HCT116 (cell line): ENCODE measurements at regions not wholly inside any gene's neighbourhood (a gene's known extent, or its start where the extent isn't known, plus 50 kb on each side); places are given as distances from the start of the nearest gene placed in this dataset.

ENCODE experiments used
- ATAC-seq: fragments of 200-7000 bp; cut with Tn5 transposase; 2 replicates; pipeline ENCODE4 v1.9.1; 2020; ENCODE audit warnings: mild to moderate bottlenecking, moderate library complexity
- BruUV-seq: library from RNA; stranded (reverse); fragments of 400-500 nt; replicated peaks from 2 replicates; lab custom pipeline; 2021; lab: Mats Ljungman, UMichigan
- CTCF ChIA-PET: fragments of 300-600 bp; sonication (Branson Sonifier 250); formaldehyde crosslinking; loops from one replicate; lab custom pipeline; 2021; ENCODE audit warnings: antibody characterized with exemption; lab: Charles Lee
- POLR2A ChIA-PET: fragments of 300-600, 350-600 bp; sonication (Branson Sonifier 250); formaldehyde crosslinking; loops from one replicate; lab custom pipeline; 2021; ENCODE audit warnings: antibody characterized with exemption; lab: Charles Lee
- RAD21 ChIA-PET, 2 experiments: fragments of 300-600 bp; sonication (Branson Sonifier 250); formaldehyde crosslinking; loops; one replicate each; lab custom pipeline; 2023; ENCODE audit warnings: low total read pairs in 2 of 2; ENCODE audit not compliant: uncharacterized antibody in 2 of 2, unreplicated experiment in 2 of 2, low non-redundant PET in 1 of 2; lab: Charles Lee
- DNase-seq: peaks from one replicate; pipeline ENCODE4 v3.0.0-alpha.2; 2010; ENCODE audit warnings: low read depth, low spot score
- H2AFZ ChIP-seq: fragments of 200-600 bp; shearing (Covaris generic), sonication (generic); 2 replicates; pipeline ENCODE4 v1.6.1; 2017; ENCODE audit warnings: low read depth, mixed run types, mixed read lengths, antibody characterized with exemption, low read length; ENCODE audit not compliant: poor library complexity, severe bottlenecking
- H3K27ac ChIP-seq: 2 replicates; pipeline ENCODE4 v1.5.1; 2012; ENCODE audit warnings: low read depth, low read length
- H3K27me3 ChIP-seq: fragments of 200-600 bp; sonication (generic); 2 replicates; pipeline ENCODE4 v1.6.1; 2016; ENCODE audit warnings: mixed run types, low read length, mixed read lengths; ENCODE audit not compliant: insufficient read depth
- H3K36me3 ChIP-seq, 2 experiments: fragments of 200-500 bp in 1 of 2; fragments of 200-600 bp in 1 of 2; sonication (Bioruptor generic) in 1 of 2; sonication (generic) in 1 of 2; 2 replicates each; pipeline versions ENCODE4 v1.5.1 to v1.6.1; 2014 to 2016; ENCODE audit warnings: low read length in 2 of 2, inconsistent platforms in 1 of 2, mixed read lengths in 1 of 2, mixed run types in 1 of 2; ENCODE audit not compliant: insufficient read depth in 2 of 2, control insufficient read depth in 1 of 2
- H3K4me1 ChIP-seq, 2 experiments: fragments of 200-600 bp in 1 of 2; sonication (generic) in 1 of 2; 2 replicates each; pipeline versions ENCODE4 v1.5.1 to v1.6.1; 2012 to 2017; ENCODE audit warnings: low read length in 2 of 2, inconsistent platforms in 1 of 2, mild to moderate bottlenecking in 1 of 2, mixed read lengths in 1 of 2, mixed run types in 1 of 2, moderate library complexity in 1 of 2; ENCODE audit not compliant: insufficient read depth in 2 of 2, control insufficient read depth in 1 of 2
- H3K4me2 ChIP-seq: fragments of 200-600 bp; sonication (generic); 2 replicates; pipeline ENCODE4 v1.6.1; 2017; ENCODE audit warnings: mixed run types, low read length, mixed read lengths
- H3K4me3 ChIP-seq, 2 experiments: fragments of 200-600 bp in 1 of 2; sonication (generic) in 1 of 2; replicated peaks in 1 of 2; 2 replicates each; pipeline ENCODE4 v1.5.1; 2011 to 2016; ENCODE audit warnings: low read length in 2 of 2, control low read depth in 1 of 2, low read depth in 1 of 2, mild to moderate bottlenecking in 1 of 2, mixed read lengths in 1 of 2, mixed run types in 1 of 2
- H3K79me2 ChIP-seq: fragments of 200-600 bp; sonication (generic); 2 replicates; pipeline ENCODE4 v1.6.1; 2017; ENCODE audit warnings: mild to moderate bottlenecking, mixed run types, low read length, moderate library complexity, mixed read lengths; ENCODE audit not compliant: insufficient read depth
- H3K9ac ChIP-seq: fragments of 200-600 bp; sonication (generic); 2 replicates; pipeline ENCODE4 v1.6.1; 2016; ENCODE audit warnings: low read length, mixed read lengths
- H3K9me2 ChIP-seq: fragments of 200-600 bp; sonication (generic), shearing (Covaris generic); 2 replicates; pipeline ENCODE4 v1.6.1; 2017; ENCODE audit warnings: mixed run types, mild to moderate bottlenecking, moderate library complexity; ENCODE audit not compliant: insufficient read depth
- H3K9me3 ChIP-seq, 2 experiments: fragments of 200-500 bp in 1 of 2; fragments of 200-600 bp in 1 of 2; sonication (Bioruptor generic) in 1 of 2; sonication (generic) in 1 of 2; 2 replicates each; pipeline ENCODE4 v1.6.1; 2014 to 2017; ENCODE audit warnings: low read length in 2 of 2, mixed read lengths in 2 of 2, inconsistent platforms in 1 of 2, low read depth in 1 of 2, mild to moderate bottlenecking in 1 of 2, mixed run types in 1 of 2, moderate library complexity in 1 of 2; ENCODE audit not compliant: control insufficient read depth in 1 of 2, insufficient read depth in 1 of 2
- H4K20me1 ChIP-seq: fragments of 200-600 bp; sonication (generic), shearing (Covaris generic); 2 replicates; pipeline ENCODE4 v1.6.1; 2017; ENCODE audit warnings: mixed run types, mild to moderate bottlenecking, moderate library complexity; ENCODE audit not compliant: insufficient read depth
- ATF3 ChIP-seq: IDR thresholded peaks from 2 replicates; pipeline ENCODE4 v1.6.1; 2012
- CEBPB ChIP-seq: IDR thresholded peaks from 2 replicates; pipeline ENCODE4 v1.6.1; 2012; ENCODE audit warnings: low read depth
- CTCF ChIP-seq, 3 experiments: fragments of 200-600 bp in 1 of 3; sonication (generic) in 1 of 3; IDR thresholded peaks in 2 of 3; conservative IDR thresholded peaks in 1 of 3; 2 replicates each; pipeline ENCODE4 v1.5.1; 2012 to 2017; ENCODE audit warnings: low read depth in 2 of 3, low read length in 2 of 3, antibody characterized with exemption in 1 of 3, borderline replicate concordance in 1 of 3, control low read depth in 1 of 3, mild to moderate bottlenecking in 1 of 3, mixed read lengths in 1 of 3, mixed run types in 1 of 3, moderate library complexity in 1 of 3; ENCODE audit not compliant: insufficient read depth in 1 of 3
- EGR1 ChIP-seq: IDR thresholded peaks from 2 replicates; pipeline ENCODE4 v1.6.1; 2012; ENCODE audit warnings: low read depth
- EZH2 ChIP-seq: fragments of 200-600 bp; sonication (generic); IDR thresholded peaks from 2 replicates; pipeline ENCODE4 v1.6.1; 2017; ENCODE audit warnings: antibody characterized with exemption, mixed run types
- EZH2phosphoT487 ChIP-seq: fragments of 200-600 bp; IDR thresholded peaks from 2 replicates; pipeline ENCODE4 v1.6.1; 2018; ENCODE audit warnings: antibody characterized with exemption, borderline replicate concordance
- POLR2A ChIP-seq: IDR thresholded peaks from 2 replicates; pipeline ENCODE4 v1.7.0; 2011; ENCODE audit warnings: borderline replicate concordance; ENCODE audit not compliant: insufficient read depth, insufficient read length; ENCODE audit errors: extremely low read depth
- POLR2AphosphoS5 ChIP-seq: IDR thresholded peaks from 2 replicates; pipeline ENCODE4 v1.6.1; 2011; ENCODE audit warnings: mild to moderate bottlenecking, low read depth, low read length, moderate library complexity
- RAD21 ChIP-seq: IDR thresholded peaks from 2 replicates; pipeline ENCODE4 v1.6.1; 2012; ENCODE audit warnings: low read depth, mild to moderate bottlenecking
- SIN3A ChIP-seq: IDR thresholded peaks from 2 replicates; pipeline ENCODE4 v1.6.1; 2012; ENCODE audit warnings: low read depth
- SRF ChIP-seq: IDR thresholded peaks from 2 replicates; pipeline ENCODE4 v1.6.1; 2012; ENCODE audit warnings: low read depth
- TCF7L2 ChIP-seq: IDR thresholded peaks from 2 replicates; pipeline ENCODE4 v1.7.0; 2011; ENCODE audit warnings: borderline replicate concordance, inconsistent platforms; ENCODE audit not compliant: insufficient read depth, insufficient read length; ENCODE audit errors: extremely low read depth
- ZFX ChIP-seq: fragments of 450-650 bp; IDR thresholded peaks from 2 replicates; pipeline ENCODE4 v1.6.1; 2017
- intact Hi-C: fragments of 100-400 bp; cut with micrococcal nuclease; formaldehyde crosslinking; loops from 2 replicates; pipeline ENCODE4 v1.10.0; 2022

GRCh38 chr18:75745147-75745546, 317.6 kb upstream of the SMIM21 start:
- no peak overlapping the region for H3K4me3 ChIP-seq
- DNase-seq, result no peak
- H3K79me2 ChIP-seq, result no peaks in the 10 kb centered on the region
- no peak overlapping the region for H3K27ac ChIP-seq
- H3K9me3 ChIP-seq, result no peaks in the 10 kb centered on the region
- H3K9me2 ChIP-seq, result no peaks in the 10 kb centered on the region
- no peak overlapping the region for H3K9ac ChIP-seq
- intact Hi-C loops, result no loop called here
- H3K27me3 ChIP-seq, result no peaks in the 10 kb centered on the region
- ATAC-seq, result no peak
- no peak overlapping the region for H3K4me2 ChIP-seq
- CTCF ChIA-PET, result no interaction called here
- no peaks in the 10 kb centered on the region for H3K36me3 ChIP-seq
- BruUV-seq, result no TSS peak
- no peak for TF ChIP-seq ZFX
- no peak for TF ChIP-seq EZH2phosphoT487
- TF ChIP-seq EGR1, result no peak
- no peak for TF ChIP-seq EZH2
- no peak for TF ChIP-seq CEBPB
- TF ChIP-seq SIN3A, result no peak
- no peak for TF ChIP-seq SRF
- TF ChIP-seq POLR2AphosphoS5, result no peak
- no peak for TF ChIP-seq ATF3
- no peak for TF ChIP-seq CTCF (IDR thresholded peaks at IDR 0.05 in 2 of 3, conservative IDR thresholded peaks at IDR 0.05 in 1 of 3; ENCODE audit: borderline replicate concordance in 1 of 3, insufficient read depth in 1 of 3, low read depth in 2 of 3, low read length in 2 of 3)
- no peak overlapping the region for H2AFZ ChIP-seq
- H3K4me1 ChIP-seq, result no peaks in the 10 kb centered on the region
- POLR2A ChIA-PET, result no interaction called here
- H4K20me1 ChIP-seq, result no peaks in the 10 kb centered on the region
- RAD21 ChIA-PET, result no interaction called here

DNA sequence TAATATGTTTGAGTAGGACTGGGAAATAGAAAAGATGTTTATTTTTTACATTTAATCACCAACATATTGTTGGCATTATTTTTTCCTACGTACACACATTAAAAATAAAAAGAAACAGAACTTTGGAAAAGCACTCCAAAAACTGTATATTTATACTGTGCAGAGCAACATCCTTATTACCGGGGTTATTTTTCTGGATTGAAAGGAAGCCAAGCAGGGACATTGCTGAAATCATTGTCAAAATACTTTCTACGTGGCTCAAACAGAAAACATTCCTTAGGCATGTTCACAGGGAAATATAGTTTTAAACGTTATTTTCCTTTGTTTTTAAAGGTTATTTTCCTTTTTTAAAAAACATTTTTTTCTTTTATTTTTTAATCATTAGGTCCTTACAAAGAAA, 315.0 kb upstream of the SMIM21 start:
- ChIA-PET POLR2A (no interaction called here), CTCF (no interaction called here), RAD21 (no interaction called here)
- TF ChIP-seq POLR2AphosphoS5 (no peak), POLR2A (no peak), CTCF (IDR thresholded peaks at IDR 0.05 in 2 of 3, conservative IDR thresholded peaks at IDR 0.05 in 1 of 3; ENCODE audit: borderline replicate concordance in 1 of 3, insufficient read depth in 1 of 3, low read depth in 2 of 3, low read length in 2 of 3) (no peak), RAD21 (no peak), TCF7L2 (no peak)
- DNase-seq (no peak), ATAC-seq (no peak)
- Histone ChIP-seq H4K20me1 (no peaks in the 10 kb centered on the region), H3K4me2 (no peak overlapping the region), H2AFZ (no peak overlapping the region), H3K9ac (no peak overlapping the region), H3K27me3 (no peaks in the 10 kb centered on the region), H3K27ac (no peak overlapping the region), H3K4me3 (no peak overlapping the region), H3K79me2 (no peaks in the 10 kb centered on the region), H3K4me1 (no peaks in the 10 kb centered on the region), H3K9me3 (no peaks in the 10 kb centered on the region), H3K36me3 (no peaks in the 10 kb centered on the region), H3K9me2 (no peaks in the 10 kb centered on the region)
- intact Hi-C loops, result no loop called here
- no TSS peak for BruUV-seq
